ENCODE measurements at regions not wholly inside any gene's neighbourhood (a gene's known extent, or its start where the extent isn't known, plus 50 kb on each side); places are given as distances from the start of the nearest gene placed in this dataset.

- intact Hi-C loops (cut with micrococcal nuclease), result no loop called here
Observed at GRCh38 chr13:39159846-39160370, 121.7 kb downstream of the NHLRC3 start.

DNA sequence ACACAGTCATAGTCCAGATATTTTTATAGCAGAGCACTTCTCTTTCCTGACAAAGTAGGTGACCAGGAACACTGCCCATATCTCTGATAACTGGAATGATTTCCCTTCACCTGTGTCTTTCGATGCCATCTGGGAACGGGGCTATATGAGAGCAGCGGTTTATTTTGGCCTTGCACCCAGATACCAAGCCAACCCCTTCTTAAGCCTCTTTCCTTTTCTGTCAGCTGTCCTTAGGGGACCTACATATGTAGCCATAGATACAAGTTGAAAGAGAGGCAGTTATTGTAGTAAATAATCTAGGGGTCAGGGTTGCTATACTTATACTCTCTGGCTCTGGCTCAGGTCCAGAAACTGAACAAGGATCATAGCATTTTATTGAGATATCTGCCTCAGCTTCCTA lies 128.8 kb downstream of the NHLRC3 start:
- intact Hi-C loops (cut with micrococcal nuclease), result no loop called here

- intact Hi-C loops (cut with micrococcal nuclease), result no loop called here
Observed at GRCh38 chr13:39170711-39171110, 132.5 kb downstream of the NHLRC3 start.

- intact Hi-C loops (cut with micrococcal nuclease), result no loop called here
Observed at GRCh38 chr13:39185326-39185725, 147.1 kb downstream of the NHLRC3 start.

GRCh38 chr13:39186205-39186875 lies 148.1 kb downstream of the NHLRC3 start:
- intact Hi-C loops (cut with micrococcal nuclease), result no loop called here

- intact Hi-C loops (cut with micrococcal nuclease), result loop anchor here (10.0 kb wide), 1 partner anchor 1385 kb away; no protein-coding TSS in a partner anchor
Observed at GRCh38 chr13:39189778-39190177, 151.5 kb downstream of the NHLRC3 start.

GRCh38 chr13:39196965-39197646 lies 158.8 kb downstream of the NHLRC3 start:
- intact Hi-C loops (cut with micrococcal nuclease), result loop anchor here (5.0 to 10.0 kb wide), 2 partner anchors 65 to 1392 kb away; no protein-coding TSS in a partner anchor

- intact Hi-C loops (cut with micrococcal nuclease), result loop anchor here (5.0 to 10.0 kb wide), 2 partner anchors 65 to 1393 kb away; no protein-coding TSS in a partner anchor
Observed at GRCh38 chr13:39197647-39198007, 159.4 kb downstream of the NHLRC3 start.

GRCh38 chr13:39200249-39200910 lies 162.1 kb downstream of the NHLRC3 start:
- intact Hi-C loops (cut with micrococcal nuclease), result no loop called here

GRCh38 chr13:39201180-39201579 lies 162.9 kb downstream of the NHLRC3 start:
- intact Hi-C loops (cut with micrococcal nuclease), result no loop called here

DNA sequence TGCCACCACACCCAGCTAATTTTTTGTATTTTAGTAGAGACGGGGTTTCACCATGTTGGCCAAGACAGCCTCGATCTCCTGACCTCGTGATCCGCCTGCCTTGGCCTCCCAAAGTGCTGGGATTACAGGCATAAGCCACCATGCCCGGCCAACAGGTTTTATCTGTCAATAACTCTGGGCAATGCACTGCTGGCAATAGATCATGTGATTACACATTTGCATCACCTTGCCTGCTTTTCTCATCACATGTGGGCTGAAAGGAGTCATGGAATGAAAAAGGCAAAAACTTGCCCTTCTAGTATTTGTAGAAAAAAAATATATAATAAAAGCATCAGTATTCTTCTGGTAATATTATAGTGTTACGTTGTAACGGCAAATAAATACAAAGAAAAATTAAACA lies 164.5 kb downstream of the NHLRC3 start:
- intact Hi-C loops (cut with micrococcal nuclease), result no loop called here

DNA sequence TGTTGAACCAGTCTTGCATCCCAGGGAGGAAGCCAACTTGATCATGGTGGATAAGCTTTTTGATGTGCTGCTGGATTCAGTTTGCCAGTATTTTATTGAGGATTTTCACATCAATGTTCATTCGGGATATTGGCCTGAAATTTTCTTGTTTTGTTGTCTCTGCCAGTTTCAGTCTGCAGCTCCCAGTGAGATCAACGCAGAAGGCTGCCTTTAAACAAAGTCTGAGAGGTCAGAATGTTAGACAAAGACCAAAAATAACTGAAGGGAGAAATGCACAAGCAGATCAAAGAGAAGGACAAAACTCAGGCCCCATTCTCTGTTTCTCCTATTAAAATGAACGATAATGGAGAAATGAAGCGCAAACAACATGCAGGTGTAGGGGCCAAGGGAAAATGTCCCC lies 170.4 kb downstream of the NHLRC3 start:
- intact Hi-C loops (cut with micrococcal nuclease), result no loop called here

- intact Hi-C loops (cut with micrococcal nuclease), result no loop called here
Observed at GRCh38 chr13:39209731-39210531, 171.7 kb downstream of the NHLRC3 start.

DNA sequence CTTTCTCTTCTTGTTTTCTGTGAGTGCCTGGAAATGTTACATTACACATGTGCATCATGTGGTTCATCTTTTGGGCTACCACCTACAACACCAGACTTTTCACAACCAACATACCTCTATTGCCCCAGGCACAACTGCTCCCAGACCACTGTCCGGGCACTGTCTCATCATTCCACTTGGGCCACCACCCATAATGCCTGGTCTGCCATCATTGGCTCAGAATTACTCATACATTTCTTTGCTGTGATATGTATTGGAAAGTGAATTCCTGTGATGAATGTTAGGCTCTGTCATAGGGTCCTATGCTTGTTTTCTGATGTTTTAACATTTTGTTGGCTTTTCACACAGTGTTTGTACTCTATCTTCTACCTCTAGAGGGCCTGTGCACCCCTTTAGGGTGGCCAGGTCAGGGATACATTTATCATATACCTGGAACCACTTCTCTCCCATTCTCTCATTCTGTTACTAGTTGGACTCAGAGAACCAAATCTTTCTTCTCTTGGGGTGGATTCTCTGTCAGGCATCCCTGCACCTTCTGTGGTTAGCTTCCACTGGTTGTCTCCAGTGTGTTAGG lies 172.8 kb downstream of the NHLRC3 start:
- intact Hi-C loops (cut with micrococcal nuclease), result no loop called here

GRCh38 chr13:39215971-39216370 lies 177.7 kb downstream of the NHLRC3 start:
- intact Hi-C loops (cut with micrococcal nuclease), result no loop called here

- intact Hi-C loops (cut with micrococcal nuclease), result no loop called here
Observed at GRCh38 chr13:39217471-39217870, 179.2 kb downstream of the NHLRC3 start.

GRCh38 chr13:39224671-39225240 lies 186.5 kb downstream of the NHLRC3 start:
- intact Hi-C loops (cut with micrococcal nuclease), result no loop called here

GRCh38 chr13:39225860-39226259 lies 187.6 kb downstream of the NHLRC3 start:
- intact Hi-C loops (cut with micrococcal nuclease), result no loop called here

GRCh38 chr13:39226359-39226758 lies 188.1 kb downstream of the NHLRC3 start:
- intact Hi-C loops (cut with micrococcal nuclease), result no loop called here

GRCh38 chr13:39232401-39232980 lies 194.2 kb downstream of the NHLRC3 start:
- intact Hi-C loops (cut with micrococcal nuclease), result no loop called here
